Left lung (tissue), 4 donors: ENCODE measurements at regions not wholly inside any gene's neighbourhood (a gene's known extent, or its start where the extent isn't known, plus 50 kb on each side); places are given as distances from the start of the nearest gene placed in this dataset.

Experiments used
- ATAC-seq: fragments of 200-7000 bp; cut with Tn5 transposase; one replicate; pipeline ENCODE4 v1.9.1; 2020; ENCODE audit warnings: moderate library complexity
- DNase-seq, 4 donors: peaks; one replicate each; pipeline ENCODE4 v3.0.0-alpha.2; 2013 to 2020
- H3K27ac ChIP-seq, 2 donors: fragments of 200-600 bp; sonication (generic) in 1 of 2; one replicate each; pipeline versions ENCODE4 v1.5.0 to v1.8.0; 2020 to 2021
- H3K27me3 ChIP-seq, 2 donors: fragments of 200-600 bp; sonication (generic) in 1 of 2; one replicate each; pipeline versions ENCODE4 v1.5.0 to v1.8.0; 2020 to 2021
- H3K36me3 ChIP-seq, 2 donors: fragments of 200-600 bp; sonication (generic) in 1 of 2; one replicate each; pipeline versions ENCODE4 v1.5.0 to v1.8.0; 2020 to 2021
- H3K4me1 ChIP-seq, 2 donors: fragments of 200-600 bp; one replicate each; pipeline ENCODE4 v1.8.0; 2021
- H3K4me3 ChIP-seq, 2 donors: fragments of 200-600 bp; sonication (generic) in 1 of 2; one replicate each; pipeline versions ENCODE4 v1.5.0 to v1.8.0; 2020 to 2021; ENCODE audit warnings: mild to moderate bottlenecking in 1 of 2
- H3K9me3 ChIP-seq, 2 donors: fragments of 200-600 bp; sonication (generic) in 1 of 2; one replicate each; pipeline versions ENCODE4 v1.5.0 to v1.8.0; 2020 to 2021
- CTCF ChIP-seq, 2 donors: fragments of 200-600 bp; sonication (generic) in 1 of 2; IDR thresholded peaks; one replicate each; pipeline versions ENCODE4 v1.5.0 to v1.8.0; 2021; ENCODE audit warnings: antibody characterized with exemption in 2 of 2
- intact Hi-C, 2 donors: fragments of 100-400 bp; cut with DNase I; formaldehyde crosslinking; loops; one replicate each; pipeline versions ENCODE4 v1.11.2 to v1.14.2; 2022
- donor health status: DM: no; HTN: yes; CAD: no.
- donor health status: DM: no; HTN: no; CAD: no.

GRCh38 chr14:85293612-85294234, 236.2 kb upstream of the FLRT2 start:
- no peak for ATAC-seq
- intact Hi-C loops: no loop called here
- H3K36me3 ChIP-seq: no peaks in the 10 kb centered on the region
- H3K4me3 ChIP-seq: no peak overlapping the region
- TF ChIP-seq CTCF (IDR thresholded peaks at IDR 0.05): no peak
- no peaks in the 10 kb centered on the region for H3K27me3 ChIP-seq
- no peak overlapping the region for H3K27ac ChIP-seq
- H3K4me1 ChIP-seq: no peaks in the 10 kb centered on the region
- H3K9me3 ChIP-seq: no peaks in the 10 kb centered on the region
- DNase-seq: no peak

- Histone ChIP-seq H3K27ac (no peak overlapping the region), H3K4me3 (no peak overlapping the region), H3K36me3 (no peaks in the 10 kb centered on the region), H3K4me1 (no peaks in the 10 kb centered on the region), H3K9me3 (no peaks in the 10 kb centered on the region), H3K27me3 (no peaks in the 10 kb centered on the region)
- no peak for DNase-seq
- intact Hi-C loops: no loop called here
- TF ChIP-seq CTCF (IDR thresholded peaks at IDR 0.05): no peak
- no peak for ATAC-seq
Measured at GRCh38 chr14:85295318-85295717, 234.6 kb upstream of the FLRT2 start.

- ATAC-seq: peak; percentile 84
- TF ChIP-seq CTCF (IDR thresholded peaks at IDR 0.05): no peak
- no peaks in the 10 kb centered on the region for H3K27me3 ChIP-seq
Measured at GRCh38 chr14:85296456-85297210, 233.3 kb upstream of the FLRT2 start.

GRCh38 chr14:85300107-85300506, 229.8 kb upstream of the FLRT2 start:
- peak; percentile 62 for ATAC-seq
- intact Hi-C loops: no loop called here

More at GRCh38 chr14:85296456-85297210, 233.3 kb upstream of the FLRT2 start:
- Histone ChIP-seq H3K36me3 (no peaks in the 10 kb centered on the region), H3K4me1 (no peaks in the 10 kb centered on the region), H3K27ac (no peak overlapping the region), H3K4me3 (no peak overlapping the region), H3K9me3 (no peaks in the 10 kb centered on the region)
- DNase-seq: no peak
- intact Hi-C loops: no loop called here

More at GRCh38 chr14:85300107-85300506, 229.8 kb upstream of the FLRT2 start:
- Histone ChIP-seq H3K27me3 (no peaks in the 10 kb centered on the region), H3K36me3 (no peaks in the 10 kb centered on the region), H3K9me3 (no peaks in the 10 kb centered on the region), H3K4me1 (no peaks in the 10 kb centered on the region), H3K27ac (no peak overlapping the region), H3K4me3 (no peak overlapping the region)
- no peak for DNase-seq
- no peak for TF ChIP-seq CTCF (IDR thresholded peaks at IDR 0.05)
